Heart right ventricle (tissue), 16 donors: ENCODE measurements at regions not wholly inside any gene's neighbourhood (a gene's known extent, or its start where the extent isn't known, plus 50 kb on each side); places are given as distances from the start of the nearest gene placed in this dataset.

Experiments used
- ATAC-seq, 8 donors: fragments of 200-7000 bp; cut with Tn5 transposase; one replicate each; pipeline ENCODE4 v1.9.1; 2020; ENCODE audit warnings: mild to moderate bottlenecking in 8 of 8, moderate library complexity in 8 of 8, moderate number of reproducible peaks in 1 of 8
- DNase-seq, 2 donors: peaks; one replicate each; pipeline ENCODE4 v3.0.0-alpha.2; 2020
- H3K27ac ChIP-seq, 10 donors: fragments of 200-600 bp; sonication (generic) in 2 of 10; one replicate each; pipeline versions ENCODE4 v1.5.0 to v1.8.0; 2020 to 2022; ENCODE audit warnings: mild to moderate bottlenecking in 3 of 10
- H3K27me3 ChIP-seq, 7 donors: fragments of 200-600 bp; one replicate each; pipeline ENCODE4 v1.8.0; 2021 to 2022; ENCODE audit warnings: mild to moderate bottlenecking in 2 of 7
- H3K36me3 ChIP-seq, 9 donors: fragments of 200-600 bp; sonication (generic) in 1 of 9; one replicate each; pipeline versions ENCODE4 v1.5.0 to v1.8.0; 2020 to 2022; ENCODE audit warnings: mild to moderate bottlenecking in 2 of 9
- H3K4me1 ChIP-seq, 9 donors: fragments of 200-600 bp; sonication (generic) in 1 of 9; one replicate each; pipeline versions ENCODE4 v1.5.0 to v1.8.0; 2020 to 2022; ENCODE audit warnings: mild to moderate bottlenecking in 4 of 9
- H3K4me3 ChIP-seq, 10 donors: fragments of 200-600 bp; sonication (generic) in 2 of 10; one replicate each; pipeline versions ENCODE4 v1.5.0 to v1.8.0; 2020 to 2022; ENCODE audit warnings: mild to moderate bottlenecking in 7 of 10, moderate library complexity in 2 of 10
- H3K9me3 ChIP-seq, 11 donors: fragments of 200-600 bp in 10 of 11; sonication (generic) in 2 of 11; one replicate each; pipeline versions ENCODE4 v1.5.0 to v1.8.0; 2013 to 2022; ENCODE audit warnings: mild to moderate bottlenecking in 2 of 11, control low read depth in 1 of 11, moderate library complexity in 1 of 11
- CTCF ChIP-seq, 9 donors: fragments of 200-600 bp; sonication (generic) in 2 of 9; IDR thresholded peaks; one replicate each; pipeline versions ENCODE4 v1.5.0 to v1.8.0; 2021 to 2022; ENCODE audit warnings: antibody characterized with exemption in 9 of 9, mild to moderate bottlenecking in 5 of 9, moderate library complexity in 1 of 9
- WGBS, 2 donors: extraction: QIAGEN DNeasy Blood & Tissue Kit; methylation state at CpG; one replicate each; pipeline ENCODE4 v1.1.7; 2013; ENCODE audit warnings: inconsistent platforms in 1 of 2; 5-methylcytosine and 5-hydroxymethylcytosine counted together
- intact Hi-C, 10 donors: fragments of 100-400 bp; cut with DNase I; formaldehyde crosslinking; loops; one replicate each; pipeline versions ENCODE4 v1.11.1 to v1.14.2; 2022
- donor health status: Arrhythmogenic right ventricular cardiomyopathy.
- donor health status: ischemic (EF 13 %, LVEDD 7.1; RV severe dilation, severe dysfunction).
- donor health status: healthy with polysubstance abuse.
- donor health status: DM: no; HTN: yes; CAD: no.
- donor health status: DM: no; HTN: no; CAD: no.
- donor health status: ischemic (EF 25% LVEDD 6.9; RV normal size, moderate dysfunction).
- donor health status: ischemic (EF 25% LVEDD 5.7; RV mildly dilated, moderate dysfunction).
- donor health status: healthy.
- donor health status: DM: yes; HTN: yes; CAD: no.
- donor health status: Ischemic cardiomyopathy.
- donor health status: ischemic (EF 35%, LVEDD 5.7; RV mildly dilated, moderate dysfunction).
- donor health status: nonischemic (EF 11% LVEDD 7.7; RV severe dilation, severe dysfunction).
- donor health status: DM: yes; HTN: yes; CAD: no.
- donor health status: PGD.
- donor health status: ischemic (EF 29% LVEDD 5.4; RV normal size, mild dysfunction).
- donor health status: nonischemic (EF 23%, LVEDD 6.1; RV moderate dilation, normal function).

GRCh38 chr16:47986031-47986430, 169.8 kb downstream of the ABCC12 start:
- no peaks in the 10 kb centered on the region for H3K36me3 ChIP-seq
- peaks cover 0 to 13% (median 6%) of the 10 kb centered on the region in 11 donors for H3K9me3 ChIP-seq
- H3K4me1 ChIP-seq: no peaks in the 10 kb centered on the region
- no peak overlapping the region for H3K4me3 ChIP-seq
- H3K27me3 ChIP-seq: peaks cover 0 to 7% (median 0%) of the 10 kb centered on the region in 7 donors
- intact Hi-C loops: no loop called here
- no peak for ATAC-seq
- no peak overlapping the region for H3K27ac ChIP-seq
- no peak for TF ChIP-seq CTCF (IDR thresholded peaks at IDR 0.05)
- DNase-seq: no peak

GRCh38 chr16:47984669-47985068, 171.1 kb downstream of the ABCC12 start:
- Histone ChIP-seq H3K36me3 (no peaks in the 10 kb centered on the region), H3K4me3 (no peak overlapping the region), H3K27me3 (peaks cover 0 to 7% (median 0%) of the 10 kb centered on the region in 7 donors), H3K4me1 (no peaks in the 10 kb centered on the region), H3K9me3 (no peaks in the 10 kb centered on the region), H3K27ac (no peak overlapping the region)
- no peak for TF ChIP-seq CTCF (IDR thresholded peaks at IDR 0.05)
- intact Hi-C loops: no loop called here
- no peak for ATAC-seq
- DNase-seq: no peak

- ATAC-seq: no peak
- WGBS, 2 donors: 86 to 87% methylated on average over 5 of the region's 5 CpGs
Observed at GRCh38 chr16:47983999-47984580, 171.7 kb downstream of the ABCC12 start.

DNA sequence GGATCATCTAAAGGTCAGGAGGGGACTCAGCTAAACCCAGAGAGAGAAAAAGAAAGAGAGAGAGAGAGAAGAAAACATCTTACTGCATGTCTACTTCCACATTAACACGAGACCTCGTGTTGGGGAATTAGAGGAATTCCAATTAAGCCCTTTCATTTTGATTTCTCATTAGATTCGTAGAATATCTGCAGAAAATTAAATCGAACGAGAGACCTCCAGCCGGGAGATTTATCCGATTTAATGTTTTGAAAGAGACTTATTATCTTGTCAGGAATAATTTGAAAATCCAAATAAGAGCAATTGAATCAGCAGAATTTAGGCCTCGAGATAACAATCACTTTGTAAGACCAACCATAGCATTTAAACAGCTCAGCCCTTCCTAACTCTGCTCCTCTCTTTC, 175.6 kb downstream of the ABCC12 start:
- Histone ChIP-seq H3K27me3 (peaks cover 0 to 13% (median 0%) of the 10 kb centered on the region in 7 donors), H3K9me3 (no peaks in the 10 kb centered on the region), H3K27ac (no peak overlapping the region), H3K4me3 (no peak overlapping the region), H3K36me3 (no peaks in the 10 kb centered on the region), H3K4me1 (peaks cover 0 to 6% (median 0%) of the 10 kb centered on the region in 9 donors)
- TF ChIP-seq CTCF (IDR thresholded peaks at IDR 0.05): no peak
- WGBS, 2 donors: 80 to 83% methylated on average over 8 of the region's 8 CpGs
- intact Hi-C loops: no loop called here
- DNase-seq (no peak), ATAC-seq (no peak)

More at GRCh38 chr16:47983999-47984580, 171.7 kb downstream of the ABCC12 start:
- Histone ChIP-seq H3K36me3 (no peaks in the 10 kb centered on the region), H3K4me3 (no peak overlapping the region), H3K27ac (no peak overlapping the region), H3K27me3 (peaks cover 0 to 13% (median 0%) of the 10 kb centered on the region in 7 donors), H3K9me3 (no peaks in the 10 kb centered on the region), H3K4me1 (no peaks in the 10 kb centered on the region)
- TF ChIP-seq CTCF (IDR thresholded peaks at IDR 0.05): no peak
- no peak for DNase-seq
- intact Hi-C loops: no loop called here
